ENCODE measurements at regions not wholly inside any gene's neighbourhood (a gene's known extent, or its start where the extent isn't known, plus 50 kb on each side); places are given as distances from the start of the nearest gene placed in this dataset.

DNA sequence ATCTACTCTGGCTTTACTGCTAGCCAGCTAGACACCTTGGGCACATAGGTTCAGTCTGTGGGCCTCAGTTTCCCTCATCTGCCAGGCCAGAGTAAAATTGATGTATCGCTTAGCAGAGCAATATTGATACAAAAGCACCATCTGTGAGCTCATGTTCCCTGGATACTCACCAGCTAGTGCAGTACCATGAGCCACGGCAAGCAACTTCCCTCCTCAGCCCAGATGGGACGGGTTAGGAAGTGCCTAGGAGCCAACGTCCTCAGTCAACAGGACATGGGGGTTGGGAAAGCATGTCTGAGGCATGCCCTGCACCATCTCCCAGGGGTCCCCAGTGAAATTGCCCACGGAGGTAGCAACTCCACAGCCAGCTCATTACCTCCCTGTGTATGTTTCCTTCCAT lies 258.3 kb downstream of the ANKRD60 start:
- peaks cover 0 to 4% (median 0%) of the 10 kb centered on the region in 3 donors for H3K4me1 ChIP-seq
- H3K27ac ChIP-seq = no peak overlapping the region
- no peak for TF ChIP-seq CTCF (IDR thresholded peaks at IDR 0.05)
- no peak for TF ChIP-seq POLR2A (IDR thresholded peaks at IDR 0.05)
- 52 to 61% methylated on average over 5 of the region's 5 CpGs for WGBS, 2 donors
- H3K4me3 ChIP-seq = no peak overlapping the region
- DNase-seq = no peak
- intact Hi-C loops (cut with DNase I) = no loop called here
- peaks cover 0 to 12% (median 0%) of the 10 kb centered on the region in 4 donors for H3K27me3 ChIP-seq
- no peaks in the 10 kb centered on the region for H3K36me3 ChIP-seq
- H3K9me3 ChIP-seq = no peaks in the 10 kb centered on the region

GRCh38 chr20:57968120-57968519 lies 258.3 kb upstream of the PMEPA1 start:
- Histone ChIP-seq H3K27me3 (peaks cover 0 to 12% (median 0%) of the 10 kb centered on the region in 4 donors), H3K36me3 (no peaks in the 10 kb centered on the region), H3K9me3 (no peaks in the 10 kb centered on the region), H3K4me1 (peaks cover 0 to 18% (median 0%) of the 10 kb centered on the region in 3 donors), H3K27ac (no peak overlapping the region), H3K4me3 (no peak overlapping the region)
- intact Hi-C loops (cut with DNase I) = no loop called here
- TF ChIP-seq CTCF (IDR thresholded peaks at IDR 0.05) = no peak
- TF ChIP-seq POLR2A (IDR thresholded peaks at IDR 0.05) = no peak
- DNase-seq = no peak
- WGBS, 2 donors = 60 to 83% methylated on average over 1 of the region's 1 CpG

DNA sequence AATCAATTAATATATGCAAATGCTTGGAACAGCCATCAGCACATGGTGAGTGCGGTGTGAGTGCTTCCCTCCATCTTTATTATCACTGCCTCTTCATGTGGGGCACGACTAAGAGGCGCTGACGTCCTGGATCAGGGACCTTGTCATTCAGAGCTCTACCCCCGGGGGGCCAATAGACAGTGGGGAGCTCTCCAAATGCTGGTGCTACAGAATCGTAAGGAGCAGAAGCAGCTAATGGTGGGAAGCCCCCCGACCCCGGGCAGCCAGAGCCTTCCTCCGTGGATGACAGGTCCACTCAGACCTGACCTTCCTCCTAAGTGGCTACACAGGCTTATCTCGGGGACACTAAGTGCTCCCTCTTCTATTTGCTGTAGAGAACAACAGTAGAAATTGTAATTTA lies 257.5 kb upstream of the PMEPA1 start:
- Histone ChIP-seq H3K27me3 (peaks cover 0 to 12% (median 0%) of the 10 kb centered on the region in 4 donors), H3K27ac (no peak overlapping the region), H3K9me3 (no peaks in the 10 kb centered on the region), H3K4me1 (peaks cover 0 to 22% (median 0%) of the 10 kb centered on the region in 3 donors), H3K4me3 (no peak overlapping the region), H3K36me3 (no peaks in the 10 kb centered on the region)
- no peak for DNase-seq
- TF ChIP-seq CTCF (IDR thresholded peaks at IDR 0.05) (no peak), POLR2A (IDR thresholded peaks at IDR 0.05) (no peak)
- intact Hi-C loops (cut with DNase I) = no loop called here
- 82 to 88% methylated on average over 1 to 10 of the region's 10 CpGs for WGBS, 2 donors

DNA sequence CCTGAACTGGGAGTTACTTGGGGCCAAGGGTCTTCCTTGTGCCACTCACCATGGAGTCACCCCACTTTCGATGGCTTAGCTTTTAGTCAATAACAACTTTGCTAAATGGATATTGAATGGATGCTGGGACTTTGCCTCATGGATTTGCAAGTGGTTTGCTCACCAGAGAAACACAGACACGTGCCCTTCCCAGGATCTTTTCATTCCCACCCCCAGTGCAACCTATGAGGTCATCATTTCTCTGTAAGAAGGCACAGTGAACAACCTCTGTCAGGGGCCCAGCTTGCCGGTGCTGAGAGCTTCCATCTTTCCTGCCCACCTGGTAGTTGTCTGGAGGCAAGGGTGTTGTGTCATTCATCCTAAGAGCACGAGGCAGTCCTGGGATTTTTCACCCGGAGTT lies 256.8 kb upstream of the PMEPA1 start:
- DNase-seq = no peak
- WGBS, 2 donors = 75 to 100% methylated on average over 1 to 5 of the region's 5 CpGs
- intact Hi-C loops (cut with DNase I) = no loop called here
- Histone ChIP-seq H3K4me1 (peaks cover 0 to 22% (median 0%) of the 10 kb centered on the region in 3 donors), H3K36me3 (no peaks in the 10 kb centered on the region), H3K27ac (no peak overlapping the region), H3K27me3 (peaks cover 0 to 12% (median 0%) of the 10 kb centered on the region in 4 donors), H3K4me3 (no peak overlapping the region), H3K9me3 (no peaks in the 10 kb centered on the region)
- TF ChIP-seq POLR2A (IDR thresholded peaks at IDR 0.05) = no peak
- no peak for TF ChIP-seq CTCF (IDR thresholded peaks at IDR 0.05)

GRCh38 chr20:57965441-57965840 lies 255.6 kb upstream of the PMEPA1 start:
- no peaks in the 10 kb centered on the region for H3K9me3 ChIP-seq
- intact Hi-C loops (cut with DNase I) = no loop called here
- peaks cover 0 to 7% (median 0%) of the 10 kb centered on the region in 4 donors for H3K27me3 ChIP-seq
- TF ChIP-seq POLR2A (IDR thresholded peaks at IDR 0.05) (no peak), CTCF (IDR thresholded peaks at IDR 0.05) (no peak)
- H3K27ac ChIP-seq = no peak overlapping the region
- 87% methylated on average over 9 to 11 of the region's 11 CpGs for WGBS, 2 donors
- H3K36me3 ChIP-seq = no peaks in the 10 kb centered on the region
- peaks cover 0 to 17% (median 0%) of the 10 kb centered on the region in 3 donors for H3K4me1 ChIP-seq
- H3K4me3 ChIP-seq = no peak overlapping the region
- no peak for DNase-seq

Measured in esophagus squamous epithelium (tissue), 5 donors.